Lung (tissue), 11 donors: ENCODE measurements at regions not wholly inside any gene's neighbourhood (a gene's known extent, or its start where the extent isn't known, plus 50 kb on each side); places are given as distances from the start of the nearest gene placed in this dataset.

Source experiments
- ATAC-seq: fragments of 200-7000 bp; cut with Tn5 transposase; one replicate; pipeline ENCODE4 v1.9.1; 2020; ENCODE audit warnings: moderate number of reproducible peaks; ENCODE audit not compliant: insufficient read depth, low FRiP score
- DNase-seq, 3 donors: peaks; one replicate each; pipeline ENCODE4 v3.0.0-alpha.2; 2013 to 2017
- H3K27ac ChIP-seq, 2 donors: one replicate each; pipeline ENCODE4 v1.5.1; 2013; ENCODE audit warnings: mild to moderate bottlenecking in 2 of 2, moderate library complexity in 2 of 2, control low read depth in 1 of 2, inconsistent platforms in 1 of 2, low read depth in 1 of 2, low read length in 1 of 2
- H3K27me3 ChIP-seq, 3 donors: one replicate each; pipeline ENCODE4 v1.5.1; 2013; ENCODE audit warnings: low read length in 2 of 3; ENCODE audit not compliant: control insufficient read depth in 3 of 3, insufficient read depth in 3 of 3
- H3K36me3 ChIP-seq, 4 donors: one replicate each; pipeline ENCODE4 v1.5.1; 2013; ENCODE audit warnings: low read length in 4 of 4, mild to moderate bottlenecking in 1 of 4, moderate library complexity in 1 of 4; ENCODE audit not compliant: control insufficient read depth in 4 of 4, insufficient read depth in 4 of 4
- H3K4me1 ChIP-seq, 5 donors: one replicate each; pipeline ENCODE4 v1.5.1; 2013; ENCODE audit warnings: low read length in 5 of 5, mild to moderate bottlenecking in 2 of 5, moderate library complexity in 1 of 5; ENCODE audit not compliant: control insufficient read depth in 5 of 5, insufficient read depth in 5 of 5
- H3K4me3 ChIP-seq: one replicate; pipeline ENCODE4 v1.5.1; 2013; ENCODE audit warnings: mild to moderate bottlenecking, control low read depth, moderate library complexity
- H3K9ac ChIP-seq, 2 donors: one replicate each; pipeline ENCODE4 v1.5.1; 2013; ENCODE audit warnings: low read length in 2 of 2, control low read depth in 1 of 2; ENCODE audit not compliant: insufficient read depth in 1 of 2
- H3K9me3 ChIP-seq, 4 donors: one replicate each; pipeline ENCODE4 v1.5.1; 2013; ENCODE audit warnings: low read length in 3 of 4, mild to moderate bottlenecking in 1 of 4, moderate library complexity in 1 of 4; ENCODE audit not compliant: control insufficient read depth in 4 of 4, insufficient read depth in 3 of 4
- WGBS, 2 donors: extraction: QIAGEN DNeasy Blood & Tissue Kit; methylation state at CpG; one replicate each; pipeline ENCODE4 v1.1.7; 2013; 5-methylcytosine and 5-hydroxymethylcytosine counted together
- TF ChIP-seq, protein P1 (sequence below): IDR thresholded peaks from 2 replicates; pipeline ENCODE4 v1.5.1; 2012; ENCODE audit warnings: mild to moderate bottlenecking; ENCODE audit errors: control extremely low read depth, extremely low read depth
- donor health status: control.
- donor health status: control.
- donor health status: Bipolar disorder and iron deficiency.
- donor health status: healthy.
- donor health status: DM: yes; HTN: yes; CAD: no.

DNA sequence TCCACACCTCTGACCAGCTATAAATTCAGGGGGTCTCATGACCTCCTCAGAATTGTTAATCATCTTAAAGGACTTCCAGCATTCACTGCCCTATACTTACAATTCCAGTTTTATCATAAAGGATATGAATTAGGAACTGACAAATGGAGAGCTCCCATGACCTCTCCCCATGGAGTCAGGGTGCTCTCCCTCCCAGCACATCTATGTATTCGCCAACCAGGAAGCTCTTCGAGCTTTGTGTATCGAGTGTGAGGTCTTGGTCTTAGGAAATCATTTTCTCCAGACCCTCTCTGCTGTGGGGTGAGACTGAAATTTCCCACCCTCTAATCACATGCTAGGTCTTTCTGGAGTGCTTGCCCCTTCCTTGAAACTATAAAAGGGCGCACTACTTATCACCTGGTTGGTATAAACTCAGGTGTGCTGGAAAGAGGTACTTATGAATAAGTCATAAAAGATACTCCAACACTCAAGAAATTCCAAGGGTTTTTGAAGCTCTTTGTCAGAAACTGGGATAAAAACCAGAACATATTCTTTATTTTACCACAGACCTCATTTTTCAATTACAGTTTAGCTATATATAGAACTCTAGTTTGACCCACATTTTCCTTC is 238.4 kb upstream of the OPRM1 start:
- no peaks in the 10 kb centered on the region for H3K9me3 ChIP-seq
- no peaks in the 10 kb centered on the region for H3K27me3 ChIP-seq
- H3K4me3 ChIP-seq = no peak overlapping the region
- peak; percentile 51 for ATAC-seq
- H3K36me3 ChIP-seq = no peaks in the 10 kb centered on the region
- H3K9ac ChIP-seq = no peak overlapping the region
- H3K27ac ChIP-seq = no peak overlapping the region
- peaks cover 0 to 7% (median 0%) of the 10 kb centered on the region in 5 donors for H3K4me1 ChIP-seq
- peak in 2 of 3 donors; percentile 33 to 61 for DNase-seq
- TF ChIP-seq, protein P1, sequence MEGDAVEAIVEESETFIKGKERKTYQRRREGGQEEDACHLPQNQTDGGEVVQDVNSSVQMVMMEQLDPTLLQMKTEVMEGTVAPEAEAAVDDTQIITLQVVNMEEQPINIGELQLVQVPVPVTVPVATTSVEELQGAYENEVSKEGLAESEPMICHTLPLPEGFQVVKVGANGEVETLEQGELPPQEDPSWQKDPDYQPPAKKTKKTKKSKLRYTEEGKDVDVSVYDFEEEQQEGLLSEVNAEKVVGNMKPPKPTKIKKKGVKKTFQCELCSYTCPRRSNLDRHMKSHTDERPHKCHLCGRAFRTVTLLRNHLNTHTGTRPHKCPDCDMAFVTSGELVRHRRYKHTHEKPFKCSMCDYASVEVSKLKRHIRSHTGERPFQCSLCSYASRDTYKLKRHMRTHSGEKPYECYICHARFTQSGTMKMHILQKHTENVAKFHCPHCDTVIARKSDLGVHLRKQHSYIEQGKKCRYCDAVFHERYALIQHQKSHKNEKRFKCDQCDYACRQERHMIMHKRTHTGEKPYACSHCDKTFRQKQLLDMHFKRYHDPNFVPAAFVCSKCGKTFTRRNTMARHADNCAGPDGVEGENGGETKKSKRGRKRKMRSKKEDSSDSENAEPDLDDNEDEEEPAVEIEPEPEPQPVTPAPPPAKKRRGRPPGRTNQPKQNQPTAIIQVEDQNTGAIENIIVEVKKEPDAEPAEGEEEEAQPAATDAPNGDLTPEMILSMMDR = no peak
- WGBS, 2 donors = 54 to 85% methylated on average over 4 of the region's 4 CpGs

DNA sequence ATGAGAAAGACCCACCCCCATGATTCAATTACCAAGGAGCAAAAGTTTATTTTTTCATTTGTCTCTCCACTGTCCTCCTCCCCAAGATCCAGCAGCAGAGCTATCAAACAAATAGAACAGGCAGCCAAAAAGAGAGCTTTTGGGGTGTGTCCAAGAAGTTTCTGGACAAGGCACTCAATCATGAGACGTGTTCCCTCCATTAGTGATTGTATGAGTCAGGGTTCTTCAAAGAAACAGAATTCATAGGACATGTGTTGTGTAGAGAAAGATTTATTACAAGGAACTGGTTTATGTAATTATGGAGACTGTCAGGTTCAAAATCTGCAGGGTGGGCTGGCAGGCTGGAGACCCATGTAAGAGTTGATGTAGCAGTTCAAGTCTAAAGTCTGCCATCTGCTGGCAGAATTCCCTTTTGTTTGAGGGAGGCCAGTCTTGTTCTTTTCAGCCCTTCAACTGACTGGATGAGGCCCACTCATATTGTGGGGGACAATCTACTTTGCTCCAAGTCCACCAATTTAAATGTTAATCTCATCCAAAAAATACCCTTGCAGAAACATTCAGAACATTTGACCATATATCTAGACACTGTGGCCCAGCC is 248.1 kb upstream of the OPRM1 start:
- peak in 1 of 3 donors; percentile 35 for DNase-seq
- TF ChIP-seq, protein P1 = no peak
- Histone ChIP-seq H3K4me1 (no peaks in the 10 kb centered on the region), H3K27ac (no peak overlapping the region), H3K27me3 (no peaks in the 10 kb centered on the region), H3K36me3 (no peaks in the 10 kb centered on the region), H3K4me3 (no peak overlapping the region), H3K9ac (no peak overlapping the region), H3K9me3 (no peaks in the 10 kb centered on the region)
- WGBS, 2 donors = 51 to 84% methylated on average over 1 of the region's 1 CpG
- ATAC-seq = no peak

DNA sequence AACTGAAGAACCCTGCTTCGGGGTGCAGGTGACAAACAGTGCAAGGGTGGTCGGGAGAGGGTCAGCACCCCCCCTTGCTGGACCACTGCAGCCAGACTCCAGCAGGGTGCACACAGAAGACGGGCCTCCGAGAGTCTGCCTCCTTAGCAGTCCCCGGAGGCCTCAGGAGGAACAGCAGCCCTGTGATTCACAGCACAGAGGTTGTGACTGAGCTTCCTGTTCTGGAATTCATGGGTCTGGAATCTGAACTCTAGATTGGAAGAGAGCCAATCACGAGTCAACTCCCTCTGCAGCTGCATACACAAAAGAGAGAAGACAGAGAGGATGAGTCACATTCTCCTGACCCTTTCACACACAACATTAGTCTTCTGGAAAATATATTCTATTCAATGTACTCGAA is 249.0 kb upstream of the OPRM1 start:
- 73 to 85% methylated on average over 7 of the region's 7 CpGs for WGBS, 2 donors
- Histone ChIP-seq H3K4me3 (no peak overlapping the region), H3K36me3 (no peaks in the 10 kb centered on the region), H3K9me3 (no peaks in the 10 kb centered on the region), H3K4me1 (no peaks in the 10 kb centered on the region), H3K27ac (no peak overlapping the region), H3K27me3 (no peaks in the 10 kb centered on the region), H3K9ac (no peak overlapping the region)
- ATAC-seq (peak; percentile 15), DNase-seq (peak in 1 of 3 donors; percentile 19)
- TF ChIP-seq, protein P1 = no peak

DNA sequence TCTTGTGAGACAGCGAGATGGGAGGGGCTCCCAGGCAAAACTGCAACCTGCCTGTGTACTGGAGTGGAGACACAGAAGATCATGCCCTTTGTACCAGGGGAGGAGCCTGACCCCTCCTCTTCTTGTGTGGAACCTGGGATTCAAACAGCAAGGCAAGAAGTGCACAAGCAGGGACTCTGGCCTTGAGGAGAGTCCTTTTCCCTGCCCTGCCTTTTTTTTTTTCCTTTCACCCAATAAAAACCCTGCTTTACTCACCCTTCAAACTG is 251.8 kb upstream of the OPRM1 start:
- no peaks in the 10 kb centered on the region for H3K27me3 ChIP-seq
- ATAC-seq (no peak), DNase-seq (no peak)
- H3K9me3 ChIP-seq = no peaks in the 10 kb centered on the region
- WGBS, 2 donors = 0% methylated on average over 1 of the region's 1 CpG; no CpG with 5 or more reads in 1 of the 2 donors
- H3K36me3 ChIP-seq = no peaks in the 10 kb centered on the region
- TF ChIP-seq, protein P1 = no peak
- H3K4me3 ChIP-seq = no peak overlapping the region
- H3K27ac ChIP-seq = no peak overlapping the region
- H3K9ac ChIP-seq = no peak overlapping the region
- H3K4me1 ChIP-seq = no peaks in the 10 kb centered on the region
